ENCODE measurements at regions not wholly inside any gene's neighbourhood (a gene's known extent, or its start where the extent isn't known, plus 50 kb on each side); places are given as distances from the start of the nearest gene placed in this dataset.

DNA sequence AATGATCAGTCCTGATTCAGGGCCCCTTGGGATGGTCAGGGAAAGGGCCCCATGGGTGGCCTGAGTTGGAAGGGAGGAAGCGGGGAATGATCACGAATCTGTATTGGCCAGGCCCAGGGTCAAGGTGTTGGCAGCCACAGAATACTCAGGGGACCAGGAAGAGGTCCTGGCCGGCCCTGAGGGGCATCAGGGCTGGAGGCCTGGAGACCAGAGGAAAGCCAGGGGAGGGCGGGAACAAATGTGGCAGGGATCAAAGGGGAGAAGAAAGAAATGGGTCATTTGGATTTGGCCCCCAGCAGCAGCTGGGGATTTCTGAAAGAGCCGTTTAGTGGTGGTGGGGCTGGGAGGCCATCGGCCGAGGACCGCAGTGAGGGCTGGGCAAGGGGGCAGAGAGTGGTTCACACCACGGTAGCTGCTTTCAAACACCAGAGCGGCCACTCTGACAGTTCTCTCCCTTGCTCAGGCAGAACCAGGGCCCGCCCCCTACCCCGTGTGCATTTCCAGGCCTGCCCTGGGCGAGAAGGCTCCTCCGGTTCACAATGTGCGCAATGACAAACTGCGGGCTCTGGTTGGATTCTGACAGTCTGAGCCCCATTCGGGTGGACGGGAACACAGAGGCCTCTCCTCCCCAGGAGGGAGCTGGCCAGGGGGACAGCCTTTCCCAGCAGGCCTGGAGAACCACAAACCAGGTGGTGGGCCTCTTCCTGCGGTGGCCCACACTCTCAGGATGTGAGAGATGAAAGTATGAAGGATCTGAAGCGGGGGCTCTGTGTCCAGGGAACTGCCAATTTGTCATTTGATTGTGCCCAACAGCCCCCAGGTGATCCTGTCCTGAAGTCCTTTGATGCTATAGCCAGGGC is 220.3 kb upstream of the IER5L start:
- DNase-seq, result no peak

DNA sequence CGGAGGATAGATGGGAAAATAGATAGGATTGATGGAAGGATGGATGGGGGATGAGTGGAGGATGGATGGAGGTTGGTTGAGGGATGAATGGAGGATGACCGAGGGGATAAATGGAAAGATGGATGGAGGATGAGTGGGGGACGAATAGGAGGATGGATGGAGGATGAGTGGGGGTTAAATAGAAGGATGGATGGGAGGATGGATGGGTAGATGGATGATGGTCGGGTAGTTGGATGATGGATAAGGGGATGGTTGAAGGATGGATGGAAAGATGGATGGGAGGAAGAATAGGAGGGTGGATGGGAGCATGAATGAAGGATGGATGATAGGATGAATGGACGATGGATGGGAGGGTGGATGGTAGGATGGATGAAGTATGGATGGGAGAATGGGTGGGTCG is 219.3 kb upstream of the IER5L start:
- no peak for DNase-seq

DNA sequence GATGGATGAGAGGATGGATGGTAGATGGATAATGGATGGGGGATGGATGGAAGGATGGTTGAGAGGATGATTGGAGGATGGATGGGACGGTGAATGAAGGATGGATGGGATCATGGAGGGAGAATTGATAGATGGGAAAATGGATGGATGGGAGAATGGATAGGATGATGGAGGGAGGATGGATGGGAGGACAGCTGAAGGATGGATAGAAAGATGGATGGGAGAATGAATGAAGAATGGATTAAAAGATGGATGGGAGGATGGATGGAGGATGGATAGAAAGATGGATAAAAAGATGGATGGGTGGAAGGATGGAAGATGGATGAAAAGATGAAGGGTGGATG is 218.3 kb upstream of the IER5L start:
- no peak for DNase-seq

DNA sequence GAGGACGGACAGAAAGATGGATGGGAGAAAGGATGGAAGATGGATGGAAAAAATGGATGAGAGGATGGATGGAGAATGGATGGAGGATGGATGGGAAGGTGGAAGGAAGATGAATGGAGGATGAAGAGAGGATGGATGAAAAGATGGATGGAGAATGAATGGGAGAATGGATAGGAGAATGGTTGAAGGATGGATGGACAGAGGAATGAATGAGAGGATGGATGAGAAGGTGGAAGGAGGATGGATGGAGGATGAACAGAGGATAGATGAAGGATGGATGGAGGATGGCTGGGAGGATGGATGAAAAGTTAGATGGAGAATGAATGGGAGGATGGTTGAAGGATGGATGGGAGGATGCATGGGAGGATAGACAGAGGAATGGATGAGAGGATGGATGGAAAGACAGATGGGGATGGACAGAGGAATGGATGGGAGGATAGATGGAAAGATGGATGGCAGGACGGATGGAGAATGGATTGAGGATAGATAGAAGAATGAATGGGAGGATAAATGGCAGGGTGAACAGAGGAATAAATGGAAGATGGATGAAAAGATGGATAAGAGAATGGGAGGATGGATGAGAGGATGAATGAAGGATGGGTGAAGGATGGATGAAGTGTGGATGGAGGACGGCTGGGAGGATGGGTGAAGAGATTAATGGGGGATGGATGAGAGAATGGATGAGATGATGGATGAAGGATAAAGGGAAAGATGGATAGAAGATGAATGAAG is 217.7 kb upstream of the IER5L start:
- DNase-seq, result no peak

DNA sequence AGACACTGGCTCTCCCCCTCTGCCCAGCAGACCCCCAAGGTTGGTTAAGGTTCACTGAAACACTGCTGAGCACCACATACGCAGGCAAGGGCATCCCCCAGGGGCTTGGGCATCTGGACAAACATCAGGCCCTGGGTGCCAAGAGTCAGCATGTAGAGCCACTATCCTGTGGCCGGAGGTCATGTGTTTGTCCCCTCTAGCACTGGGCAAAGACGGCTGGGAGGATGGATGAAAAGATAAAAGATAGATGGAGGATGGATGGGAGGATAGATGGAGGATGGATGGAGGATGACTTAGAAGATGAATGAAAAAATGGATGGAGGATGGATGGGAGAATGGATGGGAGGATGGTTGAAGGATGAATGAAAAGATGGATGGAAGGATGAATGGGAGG is 216.8 kb upstream of the IER5L start:
- no peak for DNase-seq

DNA sequence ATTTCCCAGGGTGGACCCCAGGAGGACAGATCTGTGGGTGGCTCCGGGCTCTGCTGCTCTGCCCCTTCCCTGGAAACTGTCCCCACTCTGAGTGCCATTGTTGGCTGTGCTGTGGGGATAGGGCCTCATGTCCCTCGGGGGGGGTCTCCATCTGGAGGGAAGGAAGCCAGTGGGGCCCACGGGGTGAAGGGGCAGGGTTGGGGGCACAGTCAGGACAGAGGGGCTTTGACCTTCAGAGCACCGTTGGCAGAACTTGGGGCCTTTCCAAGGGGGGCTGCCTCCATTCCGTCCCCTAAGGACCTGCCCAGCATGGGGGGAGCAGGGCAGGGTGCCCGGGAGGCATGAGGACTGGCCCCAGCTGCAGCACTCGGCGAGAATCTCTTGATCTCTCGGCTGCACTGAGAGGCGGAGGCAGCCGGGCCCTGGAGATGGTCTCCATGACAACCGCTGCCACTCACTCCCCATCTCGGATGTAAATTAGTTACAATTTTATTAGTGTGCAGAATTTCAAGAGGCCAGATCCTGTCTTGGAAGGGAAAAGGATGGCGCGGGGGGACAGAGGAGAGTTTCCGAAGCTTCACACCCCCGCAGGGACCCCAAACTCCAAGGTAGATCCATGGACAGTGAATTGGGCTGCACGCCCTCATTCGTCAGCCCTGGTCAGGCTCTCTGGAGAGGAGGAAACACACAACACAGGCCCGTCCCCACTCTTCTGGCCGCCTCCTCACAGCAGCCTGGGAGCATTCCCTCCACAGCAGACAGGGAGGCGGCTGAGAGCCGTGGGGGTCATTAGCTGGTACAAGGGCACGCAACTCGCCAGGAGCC is 216.2 kb upstream of the IER5L start:
- peak; percentile 47 for DNase-seq

DNA sequence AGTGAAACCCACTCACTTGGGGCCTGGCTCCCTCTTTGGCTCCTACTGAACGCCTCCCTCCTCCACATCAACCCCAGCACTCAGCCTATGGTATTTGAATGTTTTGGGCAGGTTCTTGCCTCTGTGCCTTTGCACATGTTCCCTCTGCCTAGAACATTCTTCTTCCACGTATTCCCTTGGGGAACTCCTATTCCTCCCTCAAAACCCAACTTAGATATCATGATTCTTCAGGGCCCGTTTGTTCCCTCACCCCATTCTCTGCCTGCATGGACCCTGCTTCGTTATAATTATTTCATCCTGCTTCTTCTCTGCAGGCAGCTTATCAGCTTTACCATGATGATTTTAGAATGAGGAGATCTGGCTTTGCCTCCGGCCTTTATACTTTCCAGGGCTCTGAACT is 215.0 kb upstream of the IER5L start:
- DNase-seq, result no peak

DNA sequence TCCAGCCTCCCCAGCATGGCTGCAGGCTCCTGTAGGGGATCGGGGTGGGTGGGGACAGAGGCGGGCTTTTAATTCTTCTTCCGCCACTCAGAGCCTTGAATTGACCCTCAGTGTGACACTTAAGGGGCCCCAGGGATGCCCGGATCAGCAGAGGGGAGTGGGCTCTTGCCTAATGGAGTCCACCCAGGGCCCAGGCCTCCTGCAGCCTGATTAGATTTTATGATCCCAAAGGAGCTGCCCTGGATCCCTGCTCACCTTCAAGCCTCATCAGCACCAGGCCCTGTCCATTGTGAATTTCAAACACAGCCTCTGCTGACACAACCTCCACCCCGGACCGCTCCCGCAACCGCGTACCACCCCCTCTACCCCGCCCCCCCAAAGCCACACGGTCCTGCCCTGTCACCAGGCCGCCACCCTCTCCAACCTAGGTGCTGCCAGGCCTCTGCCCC is 214.1 kb upstream of the IER5L start:
- no peak for DNase-seq

DNA sequence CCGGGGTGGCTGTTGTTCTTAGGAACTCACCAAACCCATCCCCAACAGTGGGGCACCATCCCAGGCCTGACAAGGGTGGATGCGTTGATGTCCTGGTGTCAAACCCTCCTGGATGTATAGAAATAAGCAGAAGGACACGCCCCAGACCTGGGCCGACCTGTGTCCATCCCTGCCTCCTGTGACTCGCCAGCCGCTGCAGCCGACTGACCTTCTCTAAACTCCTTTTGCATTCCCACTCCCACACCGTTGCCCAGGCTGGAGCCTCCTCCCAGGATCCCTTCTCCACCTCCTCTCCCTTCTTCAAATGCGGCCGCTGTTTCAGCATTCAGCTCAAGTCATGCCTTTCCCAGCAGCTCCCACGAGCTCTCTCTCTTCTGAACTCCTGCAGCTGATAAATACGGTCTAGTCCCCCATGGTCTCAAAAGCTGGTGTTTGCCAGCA is 213.2 kb upstream of the IER5L start:
- no peak for DNase-seq

DNA sequence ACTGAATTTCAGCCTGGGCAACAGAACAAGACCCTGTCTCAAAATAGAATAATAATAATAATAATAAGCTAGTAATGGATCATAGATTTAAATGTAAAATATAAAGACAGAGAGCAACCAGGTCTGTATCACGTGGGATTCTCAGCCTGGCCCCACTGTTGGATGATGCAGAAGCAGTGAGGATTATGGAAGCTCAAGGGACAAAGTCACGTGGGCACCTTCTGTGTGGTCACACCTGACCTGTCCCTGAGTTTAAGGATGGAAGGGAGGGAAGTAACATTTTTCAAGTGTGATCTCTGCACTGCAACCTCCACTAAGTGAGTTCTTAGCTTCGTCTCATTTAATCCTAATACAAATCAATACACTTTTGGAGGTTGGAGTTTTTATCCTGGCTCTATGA is 212.5 kb upstream of the IER5L start:
- DNase-seq, result no peak

DNA sequence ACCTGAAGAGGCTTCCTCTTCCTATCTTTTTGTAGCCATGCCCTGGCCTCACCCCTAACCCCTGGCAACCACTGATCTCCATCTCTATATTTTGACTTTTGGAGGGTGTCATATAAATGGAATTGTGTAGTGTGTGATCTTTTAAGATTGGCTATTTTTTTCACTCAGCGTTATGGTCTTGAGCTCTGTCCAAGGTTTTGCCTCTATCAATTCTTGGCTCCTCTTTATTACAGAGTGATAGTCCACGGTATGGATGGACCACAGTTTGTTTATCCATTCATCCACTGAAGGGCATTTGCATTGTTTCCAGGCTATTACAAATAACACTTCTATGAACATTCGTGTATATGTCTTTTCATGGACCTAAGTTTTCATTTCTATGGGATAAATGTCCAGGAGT is 209.8 kb upstream of the IER5L start:
- no peak for DNase-seq

DNA sequence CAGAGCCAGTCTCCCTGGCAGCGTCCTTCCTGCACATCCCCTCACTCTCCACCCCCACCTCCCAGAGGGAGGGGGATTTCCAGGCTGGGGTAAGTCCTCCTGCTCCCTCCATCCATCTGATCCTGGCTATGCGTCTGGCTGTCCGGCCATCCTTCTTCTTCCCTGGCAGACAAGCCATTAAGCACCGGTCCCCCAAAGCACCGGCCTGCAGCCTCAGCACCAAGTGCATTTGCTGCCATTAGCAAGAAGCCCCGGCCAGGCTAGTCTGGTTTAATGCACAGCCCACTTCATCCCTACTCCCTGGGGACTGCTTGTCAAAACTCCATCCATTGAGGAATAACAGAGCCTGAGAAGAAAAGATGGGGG is 208.7 kb upstream of the IER5L start:
- no peak for DNase-seq

DNA sequence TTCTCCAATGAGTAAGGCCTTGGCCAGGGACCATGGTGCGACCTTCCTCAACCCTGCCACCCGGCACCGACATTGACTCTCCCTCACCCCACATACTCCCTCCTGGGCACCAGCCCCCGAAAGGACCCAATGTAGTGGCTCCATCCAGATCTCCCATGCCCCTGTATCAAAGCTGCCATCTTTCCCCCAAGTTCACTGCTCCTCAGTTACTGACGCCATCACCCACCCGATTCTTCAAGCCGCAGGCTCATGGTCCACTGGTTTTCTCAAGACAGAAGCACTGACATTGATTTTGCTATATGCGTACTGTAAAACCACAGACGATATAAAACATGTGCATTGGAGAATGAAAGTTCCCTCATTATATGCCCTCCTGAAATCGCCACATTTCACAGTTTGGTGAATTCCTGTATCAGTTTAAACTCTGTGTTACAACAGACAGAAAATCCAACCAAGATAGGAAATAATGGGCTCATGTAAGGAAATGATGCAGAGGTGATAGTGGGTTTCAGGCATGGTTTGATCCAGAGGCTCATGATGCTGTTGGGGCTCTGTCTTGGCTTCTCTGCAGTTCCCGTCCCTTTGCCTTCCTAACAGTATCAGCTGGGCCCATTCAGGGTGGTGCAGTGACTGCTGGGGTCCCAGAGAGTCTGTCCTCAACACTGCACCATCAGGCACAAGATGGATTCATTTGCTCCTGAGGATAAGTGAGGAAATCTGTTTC is 207.3 kb upstream of the IER5L start:
- no peak for DNase-seq

DNA sequence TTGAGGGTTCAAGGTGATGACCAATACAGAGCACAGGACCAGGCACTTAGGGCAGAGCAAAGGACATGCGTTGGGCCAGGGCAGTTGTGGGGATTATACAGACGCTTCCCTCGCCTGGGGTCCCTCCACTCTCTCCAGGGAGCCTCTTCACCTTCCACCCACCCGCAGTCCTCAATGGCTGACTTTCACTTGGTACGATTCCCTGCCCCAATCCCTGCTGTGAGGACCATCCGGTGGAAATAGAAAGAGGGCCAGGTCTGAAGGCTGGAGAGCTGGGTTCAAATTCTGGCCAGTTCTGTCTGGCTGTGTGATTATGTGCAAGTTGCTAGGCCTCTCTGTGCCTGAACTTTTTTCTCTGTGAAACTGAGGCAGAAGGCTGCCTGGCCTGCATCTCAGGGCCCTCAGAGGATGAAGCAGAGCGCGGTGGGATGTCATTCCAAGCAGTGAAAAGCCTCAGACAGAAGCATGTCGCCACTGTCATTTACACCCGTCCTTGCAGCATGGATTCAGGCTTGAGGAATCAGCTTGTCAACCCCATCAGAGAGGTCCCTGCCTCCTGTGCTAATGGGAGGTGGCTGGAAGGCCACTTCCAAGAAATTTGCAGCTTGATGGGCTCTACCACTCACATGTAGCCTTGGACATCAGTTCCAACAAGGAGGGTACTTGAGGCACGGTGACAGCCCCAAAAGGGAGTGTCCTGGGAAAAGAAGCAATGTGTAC is 206.6 kb upstream of the IER5L start:
- no peak for DNase-seq

DNA sequence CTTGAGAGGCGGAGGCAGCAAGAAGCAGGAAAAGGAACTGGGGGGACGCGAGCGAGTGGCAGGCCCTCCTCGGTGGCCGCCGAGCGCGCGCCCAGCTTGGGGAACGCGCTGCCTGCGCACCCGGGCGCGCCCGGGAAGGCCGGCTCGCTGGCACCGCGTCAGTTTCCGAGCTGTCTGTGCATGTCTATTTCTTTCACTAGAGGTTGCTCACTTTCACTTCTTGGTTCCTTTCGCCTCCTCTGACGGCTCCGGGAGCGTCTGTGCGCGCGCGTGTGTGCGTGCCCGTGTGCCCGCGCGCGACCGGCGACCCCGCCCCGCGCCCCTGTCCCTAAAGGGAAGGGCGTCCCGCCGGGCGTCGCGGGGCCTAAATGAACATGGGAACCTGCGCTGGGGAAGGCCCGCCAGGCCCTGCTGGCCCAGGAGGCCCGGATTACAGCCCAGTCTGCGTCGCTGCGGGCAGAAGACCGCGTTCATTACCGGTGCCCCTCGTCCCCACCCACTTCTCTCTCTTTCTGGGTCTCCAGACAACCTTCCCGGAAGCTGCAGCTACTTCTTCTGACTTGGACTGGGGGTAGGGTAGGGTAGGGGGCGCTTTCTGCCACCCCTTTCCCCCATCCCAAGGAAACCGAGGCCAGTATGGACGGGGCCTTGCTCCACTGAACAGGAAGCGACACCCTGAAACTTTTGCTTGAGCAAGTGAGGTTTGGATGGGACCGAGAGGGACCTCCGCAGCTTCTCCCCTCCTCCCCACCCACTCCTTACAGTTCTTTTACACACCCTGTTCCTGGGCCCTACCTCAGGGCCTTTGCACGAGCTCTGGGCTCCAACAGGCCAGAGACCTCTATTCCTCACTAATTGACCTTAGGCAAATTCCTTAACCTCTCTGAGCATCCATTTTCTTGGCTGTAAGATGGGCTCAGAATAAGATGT is 205.8 kb upstream of the IER5L start:
- DNase-seq, result peak; percentile 31

DNA sequence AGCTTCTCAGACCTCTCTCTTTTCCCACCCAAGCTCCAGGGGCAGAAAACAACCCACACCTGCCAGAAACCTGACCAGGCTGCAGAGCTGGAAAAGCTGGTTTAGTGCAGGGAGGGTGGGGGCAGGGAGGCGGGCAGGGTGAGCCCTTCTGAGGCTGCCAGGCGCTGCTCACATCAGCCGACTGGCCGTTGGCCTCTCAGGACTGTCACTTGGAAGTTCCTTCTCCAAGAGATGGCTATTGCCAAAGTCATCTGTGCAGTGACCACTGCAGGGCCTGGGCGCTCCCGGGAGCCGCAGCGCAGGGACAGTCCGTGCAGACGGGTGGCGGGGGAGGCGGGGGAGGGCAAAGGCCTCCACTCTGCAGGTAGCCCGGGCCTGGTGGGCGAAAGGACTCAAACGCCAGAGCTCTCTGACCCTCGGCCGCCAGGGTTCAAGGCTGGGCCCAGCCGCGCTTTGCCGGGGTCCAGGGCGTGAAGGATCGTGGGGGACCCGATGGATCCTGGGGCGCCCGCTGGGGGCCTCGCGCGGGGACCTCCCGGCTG is 205.0 kb upstream of the IER5L start:
- DNase-seq, result no peak

DNA sequence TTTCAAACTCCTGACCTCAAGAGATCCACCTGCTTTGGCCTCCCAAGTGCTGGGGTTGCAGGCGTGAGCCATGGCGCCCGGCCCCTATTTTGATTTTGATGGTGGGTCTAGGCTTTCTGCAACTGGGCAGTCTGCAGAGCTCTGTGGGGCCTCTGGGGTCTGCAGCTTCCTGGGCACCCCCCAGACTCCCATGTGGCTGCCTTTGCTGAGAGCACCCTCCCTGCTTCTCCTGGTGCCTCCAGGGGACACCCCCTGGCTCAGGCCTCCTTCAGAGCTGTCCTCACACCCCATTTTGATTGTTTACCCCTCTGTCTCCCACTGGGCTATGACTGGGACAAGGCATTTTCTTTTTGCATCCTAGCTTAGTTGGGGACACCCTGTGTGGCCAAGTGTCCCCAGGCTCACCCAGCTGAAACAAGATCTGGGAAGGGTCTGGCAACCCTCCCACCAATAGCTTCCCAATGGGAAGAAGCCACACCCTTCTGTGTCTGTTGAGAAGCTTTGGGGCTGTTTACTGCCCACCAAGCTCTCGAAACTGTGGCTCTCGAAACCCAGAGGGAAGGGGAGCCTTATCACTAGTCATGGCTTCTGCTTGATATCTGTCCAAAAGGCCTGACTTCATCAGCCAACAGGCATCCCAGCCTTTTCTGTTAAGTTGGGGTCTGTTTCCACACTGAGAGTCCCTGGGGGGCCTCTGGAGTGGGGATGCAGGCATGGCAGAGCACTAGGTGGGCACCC is 204.4 kb upstream of the IER5L start:
- no peak for DNase-seq

DNA sequence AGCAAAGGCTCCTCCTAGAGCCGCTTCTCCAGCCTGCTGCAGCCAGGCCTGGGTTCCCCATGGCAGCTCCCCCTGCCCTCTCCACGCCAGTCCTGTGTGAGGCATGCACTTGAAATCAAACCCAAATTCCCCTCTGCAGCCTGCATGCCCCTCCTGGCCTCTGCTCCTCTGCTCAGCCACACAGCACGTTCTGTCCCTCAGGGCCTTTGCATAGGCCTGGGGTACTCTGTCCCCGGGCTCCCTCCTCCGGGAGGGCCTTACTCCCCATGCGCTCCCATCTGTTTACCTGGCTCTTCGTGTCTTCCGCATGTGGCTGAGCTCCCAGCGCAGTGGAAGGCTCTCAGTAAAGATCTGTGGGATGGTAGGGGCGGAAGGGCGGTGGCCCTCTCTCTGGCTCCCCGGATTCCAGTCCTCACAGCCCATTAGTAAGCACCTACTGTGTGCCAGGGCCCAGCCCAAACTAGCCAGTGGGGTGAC is 203.5 kb upstream of the IER5L start:
- no peak for DNase-seq

DNA sequence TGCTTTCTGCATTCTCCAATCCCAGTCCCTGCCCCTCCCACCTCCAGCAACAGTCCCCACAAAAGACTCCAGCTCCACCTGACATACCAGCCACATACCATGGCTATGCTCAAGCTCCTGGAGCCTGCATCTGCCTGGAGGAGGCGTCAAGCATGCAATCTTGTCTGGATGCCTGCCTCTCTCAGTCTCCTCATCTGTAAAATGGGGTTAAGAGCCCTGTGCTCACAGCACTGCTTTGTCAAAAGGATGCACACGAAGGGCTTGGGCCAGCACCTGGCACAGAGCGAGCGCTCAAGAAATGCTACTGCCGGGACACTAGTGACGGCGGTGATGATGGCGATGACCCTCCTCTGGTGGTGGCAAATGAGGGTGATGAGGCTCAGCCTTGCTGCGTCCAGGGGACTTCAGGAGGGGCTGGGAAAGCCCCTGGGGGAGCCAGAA is 202.9 kb upstream of the IER5L start:
- no peak for DNase-seq

DNA sequence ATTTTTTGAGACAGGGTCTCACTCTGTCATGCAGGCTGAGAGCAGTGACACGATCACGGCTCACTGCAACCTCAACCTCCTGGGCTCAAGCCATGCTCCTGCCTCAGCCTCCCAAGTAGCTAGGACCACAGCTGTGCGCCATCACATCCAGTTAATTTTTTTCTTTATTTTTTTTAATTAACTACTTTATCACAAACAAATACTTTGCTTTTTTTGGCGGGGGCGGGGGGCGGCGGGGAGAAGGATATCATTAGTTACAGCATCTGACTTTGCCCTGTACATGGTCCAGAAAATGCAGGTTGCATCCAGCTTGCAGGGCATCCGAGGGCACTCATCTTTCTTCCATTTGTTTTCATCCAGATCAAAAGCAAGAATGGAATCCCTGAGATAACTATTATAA is 201.8 kb upstream of the IER5L start:
- no peak for DNase-seq

All from NCI-H1436 treated with DMSO at 0.1 percent for 48 hours (cell line).